ENCODE measurements at regions not wholly inside any gene's neighbourhood (a gene's known extent, or its start where the extent isn't known, plus 50 kb on each side); places are given as distances from the start of the nearest gene placed in this dataset.

DNA sequence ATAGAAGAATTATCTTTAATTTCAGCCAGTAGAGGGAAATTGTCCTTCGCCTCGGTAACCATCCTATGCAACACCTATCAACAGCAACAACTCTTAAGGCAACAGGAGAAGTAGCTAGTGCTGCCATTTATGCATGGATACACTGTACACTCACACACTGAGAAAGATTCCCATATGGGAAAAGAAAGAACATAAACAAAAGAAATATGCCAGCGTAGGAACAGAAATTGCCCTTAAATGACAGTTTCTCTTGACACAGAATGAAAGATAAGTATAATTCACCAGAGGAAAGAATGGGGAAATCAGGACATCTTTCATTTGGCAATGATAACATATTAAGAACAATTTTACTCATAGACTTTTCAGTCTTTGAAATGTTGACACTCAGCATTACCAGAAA is 466.9 kb downstream of the BCAT1 start:
- no peak for TF ChIP-seq TEAD4 (IDR thresholded peaks at IDR 0.05)
- no peak for TF ChIP-seq REST (IDR thresholded peaks at IDR 0.05; ENCODE audit: low read depth)
- TF ChIP-seq TAF1 (IDR thresholded peaks at IDR 0.05; ENCODE audit: low read depth), result no peak
- no peak for TF ChIP-seq EP300 (IDR thresholded peaks at IDR 0.05; ENCODE audit: borderline replicate concordance)
- no peak for TF ChIP-seq NFIC (IDR thresholded peaks at IDR 0.05)
- no peak for TF ChIP-seq RAD21 (IDR thresholded peaks at IDR 0.05; ENCODE audit: low read depth)
- no peak for TF ChIP-seq EGR1 (IDR thresholded peaks at IDR 0.05)
- TF ChIP-seq FOXM1 (IDR thresholded peaks at IDR 0.05; ENCODE audit: borderline replicate concordance, low read depth), result no peak
- no peak for TF ChIP-seq ZBTB7A (IDR thresholded peaks at IDR 0.05; ENCODE audit: low read depth)

All from Ishikawa (cell line).